ENCODE measurements at regions not wholly inside any gene's neighbourhood (a gene's known extent, or its start where the extent isn't known, plus 50 kb on each side); places are given as distances from the start of the nearest gene placed in this dataset.

GRCh38 chr20:54872440-54872839 is 397.0 kb downstream of the DOK5 start:
- no peak for TF ChIP-seq CTCF (conservative IDR thresholded peaks at IDR 0.05)
- no peak overlapping the region for H3K27ac ChIP-seq

- no peak for TF ChIP-seq CTCF (conservative IDR thresholded peaks at IDR 0.05)
- no peak overlapping the region for H3K27ac ChIP-seq
Measured at GRCh38 chr20:54869765-54870164, 394.4 kb downstream of the DOK5 start.

GRCh38 chr20:54865273-54865672 is 389.9 kb downstream of the DOK5 start:
- no peak overlapping the region for H3K27ac ChIP-seq
- no peak for TF ChIP-seq CTCF (conservative IDR thresholded peaks at IDR 0.05)

GRCh38 chr20:54860716-54861115 is 385.3 kb downstream of the DOK5 start:
- TF ChIP-seq CTCF (conservative IDR thresholded peaks at IDR 0.05), result no peak
- no peak overlapping the region for H3K27ac ChIP-seq

GRCh38 chr20:54856202-54856601 is 380.8 kb downstream of the DOK5 start:
- no peak overlapping the region for H3K27ac ChIP-seq
- TF ChIP-seq CTCF (conservative IDR thresholded peaks at IDR 0.05), result no peak

- H3K27ac ChIP-seq, result no peak overlapping the region
- TF ChIP-seq CTCF (conservative IDR thresholded peaks at IDR 0.05), result no peak
Measured at GRCh38 chr20:54849741-54850140, 374.3 kb downstream of the DOK5 start.

- TF ChIP-seq CTCF (conservative IDR thresholded peaks at IDR 0.05), result no peak
- H3K27ac ChIP-seq, result no peak overlapping the region
Measured at GRCh38 chr20:54848984-54849538, 373.7 kb downstream of the DOK5 start.
